Keratinocyte (primary cell): ENCODE measurements at regions not wholly inside any gene's neighbourhood (a gene's known extent, or its start where the extent isn't known, plus 50 kb on each side); places are given as distances from the start of the nearest gene placed in this dataset.

Experiments
- DNase-seq: peaks from one replicate; pipeline ENCODE4 v3.0.0-alpha.2; 2011; ENCODE audit warnings: low read depth, missing footprints, low spot score
- FAIRE-seq: peaks from 2 replicates; lab custom pipeline; 2011; peaks lifted over from hg19 to GRCh38; lab: Jason Lieb, UNC
- H2AFZ ChIP-seq: 2 replicates; pipeline ENCODE4 v1.6.0; 2012; ENCODE audit warnings: low read length, control low read depth, inconsistent platforms; ENCODE audit not compliant: control insufficient read depth
- H3K27ac ChIP-seq: 2 replicates; pipeline ENCODE4 v1.5.1; 2011; ENCODE audit warnings: low read length; ENCODE audit not compliant: control insufficient read depth, insufficient read depth
- H3K27me3 ChIP-seq: 3 replicates; pipeline ENCODE4 v1.6.0; 2011; ENCODE audit warnings: low read length; ENCODE audit not compliant: control insufficient read depth, insufficient read depth; ENCODE audit errors: extremely low read depth
- H3K36me3 ChIP-seq, 2 experiments: 2 replicates in 1 of 2; 3 replicates in 1 of 2; pipeline ENCODE4 v1.5.1; 2011; ENCODE audit warnings: low read length in 2 of 2, mild to moderate bottlenecking in 1 of 2; ENCODE audit not compliant: control insufficient read depth in 2 of 2, insufficient read depth in 2 of 2; ENCODE audit errors: extremely low read depth in 1 of 2
- H3K4me1 ChIP-seq: 3 replicates; pipeline ENCODE4 v1.5.1; 2011; ENCODE audit warnings: low read length; ENCODE audit not compliant: control insufficient read depth, insufficient read depth; ENCODE audit errors: extremely low read depth
- H3K4me2 ChIP-seq: 3 replicates; pipeline ENCODE4 v1.6.0; 2011; ENCODE audit warnings: low read depth, low read length; ENCODE audit not compliant: control insufficient read depth, insufficient read depth; ENCODE audit errors: extremely low read depth
- H3K4me3 ChIP-seq, 3 experiments: fragments of 200-600 bp in 1 of 3; sonication (generic) in 1 of 3; 2 replicates in 2 of 3; 3 replicates in 1 of 3; pipeline ENCODE4 v1.5.1; 2011 to 2016; ENCODE audit warnings: low read length in 3 of 3, mild to moderate bottlenecking in 3 of 3, control low read depth in 2 of 3, inconsistent platforms in 1 of 3, low read depth in 1 of 3, mixed read lengths in 1 of 3, mixed run types in 1 of 3, moderate library complexity in 1 of 3; ENCODE audit not compliant: control insufficient read depth in 2 of 3, insufficient read depth in 2 of 3; ENCODE audit errors: extremely low read depth in 1 of 3
- H3K79me2 ChIP-seq: 2 replicates; pipeline ENCODE4 v1.6.0; 2012; ENCODE audit warnings: low read length; ENCODE audit not compliant: control insufficient read depth, insufficient read depth
- H3K9ac ChIP-seq: 3 replicates; pipeline ENCODE4 v1.6.0; 2011; ENCODE audit warnings: low read length; ENCODE audit not compliant: control insufficient read depth, insufficient read depth; ENCODE audit errors: extremely low read depth
- H3K9me1 ChIP-seq: 3 replicates; pipeline ENCODE4 v1.6.0; 2011; ENCODE audit warnings: low read length; ENCODE audit not compliant: control insufficient read depth, insufficient read depth; ENCODE audit errors: extremely low read depth
- H3K9me3 ChIP-seq: 2 replicates; pipeline ENCODE4 v1.5.1; 2012; ENCODE audit warnings: low read depth, low read length; ENCODE audit not compliant: control insufficient read depth
- H4K20me1 ChIP-seq: 3 replicates; pipeline ENCODE4 v1.6.0; 2011; ENCODE audit warnings: low read length; ENCODE audit not compliant: control insufficient read depth, insufficient read depth; ENCODE audit errors: extremely low read depth
- CTCF ChIP-seq, 3 experiments: IDR thresholded peaks in 1 of 3; conservative IDR thresholded peaks in 1 of 3; optimal IDR thresholded peaks in 1 of 3; 2 replicates in 2 of 3; 3 replicates in 1 of 3; pipeline versions ENCODE3 to v1.5.1; 2011; ENCODE audit warnings: low read length in 3 of 3, mild to moderate bottlenecking in 3 of 3, moderate library complexity in 2 of 3, control low read depth in 1 of 3, inconsistent platforms in 1 of 3; ENCODE audit not compliant: insufficient read depth in 2 of 3; ENCODE audit errors: extremely low read depth in 1 of 3
- EZH2 ChIP-seq: IDR thresholded peaks from one replicate; pipeline ENCODE4 v1.6.1; 2012; ENCODE audit warnings: inconsistent platforms, mild to moderate bottlenecking, low read length, moderate library complexity
- dilution Hi-C: fragments of 300-500 bp; cut with MboI; formaldehyde crosslinking; loops from one replicate; pipeline ENCODE4 v1.7.0; 2020; ENCODE audit warnings: low sequenced_read_pairs; ENCODE audit not compliant: extremely low pct_ligation_motif_present

GRCh38 chr7:156473476-156474240 lies 166.9 kb upstream of the RNF32 start:
- no peak overlapping the region for H3K4me2 ChIP-seq
- dilution Hi-C loops = no loop called here
- DNase-seq = no peak

GRCh38 chr7:156472267-156472666 lies 168.3 kb upstream of the RNF32 start:
- TF ChIP-seq EZH2 (no peak), CTCF (optimal IDR thresholded peaks at IDR 0.05 in 1 of 3, IDR thresholded peaks at IDR 0.05 in 1 of 3, conservative IDR thresholded peaks at IDR 0.05 in 1 of 3; ENCODE audit: extremely low read depth in 1 of 3, insufficient read depth in 2 of 3, low read length in 3 of 3) (no peak)
- Histone ChIP-seq H3K9me3 (no peaks in the 10 kb centered on the region), H4K20me1 (no peaks in the 10 kb centered on the region), H3K9me1 (no peaks in the 10 kb centered on the region), H3K9ac (no peak overlapping the region), H3K4me3 (no peak overlapping the region), H3K27me3 (no peaks in the 10 kb centered on the region), H3K27ac (no peak overlapping the region), H2AFZ (no peak overlapping the region), H3K4me1 (no peaks in the 10 kb centered on the region), H3K79me2 (no peaks in the 10 kb centered on the region), H3K4me2 (no peak overlapping the region), H3K36me3 (no peaks in the 10 kb centered on the region)
- dilution Hi-C loops = no loop called here
- no peak for FAIRE-seq
- DNase-seq = no peak

More at GRCh38 chr7:156473476-156474240, 166.9 kb upstream of the RNF32 start:
- Histone ChIP-seq H3K9ac (no peak overlapping the region), H3K27me3 (no peaks in the 10 kb centered on the region), H3K4me3 (no peak overlapping the region), H3K4me1 (no peaks in the 10 kb centered on the region), H4K20me1 (no peaks in the 10 kb centered on the region), H2AFZ (no peak overlapping the region), H3K9me3 (no peaks in the 10 kb centered on the region), H3K79me2 (no peaks in the 10 kb centered on the region), H3K9me1 (no peaks in the 10 kb centered on the region), H3K27ac (no peak overlapping the region), H3K36me3 (no peaks in the 10 kb centered on the region)
- TF ChIP-seq EZH2 (no peak), CTCF (optimal IDR thresholded peaks at IDR 0.05 in 1 of 3, IDR thresholded peaks at IDR 0.05 in 1 of 3, conservative IDR thresholded peaks at IDR 0.05 in 1 of 3; ENCODE audit: extremely low read depth in 1 of 3, insufficient read depth in 2 of 3, low read length in 3 of 3) (peak; percentile 45 to 68 (median 63))
- FAIRE-seq = no peak
